GM18505 (cell line): ENCODE measurements at regions not wholly inside any gene's neighbourhood (a gene's known extent, or its start where the extent isn't known, plus 50 kb on each side); places are given as distances from the start of the nearest gene placed in this dataset.

Source experiments
- ATAC-seq: cut with Tn5 transposase; IDR thresholded peaks from one replicate; pipeline ENCODE4 v1.9.1; 2021; ENCODE audit not compliant: unreplicated experiment
- POLR2A ChIP-seq: IDR thresholded peaks from 4 replicates; pipeline ENCODE4 v1.6.1; 2011; ENCODE audit warnings: borderline replicate concordance; ENCODE audit not compliant: insufficient read depth, insufficient read length; ENCODE audit errors: extremely low read depth

DNA sequence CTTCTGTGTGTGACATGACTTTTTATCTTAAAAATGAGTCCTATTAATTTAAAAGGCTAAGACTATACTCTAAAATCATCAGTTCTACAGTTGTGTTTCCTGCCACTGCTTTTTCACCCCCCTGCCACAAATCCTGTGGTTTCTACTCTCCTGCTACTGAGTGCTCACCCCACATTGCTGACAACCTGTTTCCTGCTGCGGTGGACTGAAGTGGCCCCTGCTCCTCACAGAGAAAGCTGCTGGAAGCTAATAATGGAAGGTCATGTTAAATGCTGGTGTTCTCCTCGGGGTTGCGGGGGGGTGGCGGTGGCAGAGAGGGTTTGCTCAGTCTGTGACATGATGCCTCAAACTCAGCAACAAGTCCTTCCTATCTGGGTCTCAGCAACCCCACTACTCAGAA is 113.2 kb upstream of the INHBA start:
- peak; percentile 72 for ATAC-seq
- no peak for TF ChIP-seq POLR2A

- ATAC-seq, result no peak
- TF ChIP-seq POLR2A, result no peak
These were observed 112.0 kb upstream of the INHBA start for GRCh38 chr7:41814888-41815287.

DNA sequence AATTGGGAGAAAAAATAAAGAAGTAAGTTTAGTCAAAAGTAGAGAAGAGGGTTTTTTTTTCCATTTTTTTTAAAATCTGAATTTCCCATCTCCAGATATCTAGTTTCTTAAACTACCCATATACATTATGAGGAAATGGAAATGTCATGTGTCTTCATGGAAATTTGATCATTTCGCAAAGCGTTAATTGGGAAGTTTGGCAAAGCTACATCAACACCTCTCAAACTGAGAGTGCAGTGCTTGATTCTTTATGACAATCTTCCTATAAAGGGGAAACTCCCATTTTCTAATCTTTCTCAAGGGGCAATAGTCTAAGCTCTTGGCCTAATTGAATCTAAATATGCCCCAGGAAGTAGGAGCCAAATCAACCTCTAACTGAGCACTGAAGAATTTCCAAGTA is 110.4 kb upstream of the INHBA start:
- no peak for ATAC-seq
- TF ChIP-seq POLR2A, result no peak

DNA sequence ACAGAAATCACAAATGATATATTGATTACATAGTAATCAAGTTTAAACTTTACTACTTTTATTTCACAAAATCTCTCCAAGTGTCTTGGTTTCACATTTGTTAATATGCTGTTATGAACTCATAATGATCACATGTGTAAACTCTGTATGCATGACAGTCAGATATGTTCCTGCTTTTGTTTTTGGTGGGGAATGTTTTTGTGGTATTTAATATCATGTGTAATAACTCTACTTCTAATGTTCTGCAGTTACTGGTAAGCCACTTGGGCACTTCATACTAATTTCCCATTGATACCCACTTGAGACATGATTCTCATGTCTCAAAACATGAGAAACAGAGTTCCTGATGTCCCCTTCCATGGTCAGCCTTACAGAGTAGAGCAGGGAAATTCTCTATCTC is 109.1 kb upstream of the INHBA start:
- ATAC-seq, result no peak
- TF ChIP-seq POLR2A, result no peak

DNA sequence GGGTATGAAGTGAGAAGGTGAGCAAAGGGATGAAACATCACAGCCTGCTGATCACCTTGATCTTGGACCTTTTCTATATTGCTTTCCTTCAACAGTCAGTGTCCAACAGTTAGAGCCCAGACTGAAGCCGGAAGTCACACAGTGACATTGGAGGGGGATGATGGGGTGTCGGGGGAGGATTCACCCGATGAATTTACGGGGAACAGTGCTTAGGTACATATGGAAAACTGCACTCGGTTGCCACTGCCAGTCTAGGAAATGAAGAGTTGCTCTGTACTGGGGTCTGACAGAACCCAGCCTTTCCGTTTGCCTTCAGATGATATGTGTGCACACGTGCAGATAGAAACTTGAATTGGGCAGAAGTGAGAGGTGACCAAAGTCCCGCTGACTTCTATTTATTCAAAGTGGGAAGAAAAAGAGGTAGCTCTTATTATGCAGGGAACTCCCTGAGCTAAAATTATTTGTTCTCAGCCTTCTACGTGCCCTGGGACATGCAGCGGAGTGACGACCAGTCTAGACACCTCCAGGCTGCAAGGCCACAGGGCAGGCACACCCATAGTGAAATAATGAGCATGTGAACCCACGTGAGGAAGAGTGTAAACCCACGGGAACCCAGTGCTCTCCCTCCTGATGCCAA is 107.2 kb upstream of the INHBA start:
- ATAC-seq, result peak; percentile 90
- TF ChIP-seq POLR2A, result no peak

GRCh38 chr7:41809529-41809939 is 106.6 kb upstream of the INHBA start:
- ATAC-seq, result no peak
- no peak for TF ChIP-seq POLR2A

GRCh38 chr7:41809116-41809515 is 106.2 kb upstream of the INHBA start:
- no peak for ATAC-seq
- TF ChIP-seq POLR2A, result no peak

GRCh38 chr7:41808541-41808940 is 105.7 kb upstream of the INHBA start:
- no peak for TF ChIP-seq POLR2A

DNA sequence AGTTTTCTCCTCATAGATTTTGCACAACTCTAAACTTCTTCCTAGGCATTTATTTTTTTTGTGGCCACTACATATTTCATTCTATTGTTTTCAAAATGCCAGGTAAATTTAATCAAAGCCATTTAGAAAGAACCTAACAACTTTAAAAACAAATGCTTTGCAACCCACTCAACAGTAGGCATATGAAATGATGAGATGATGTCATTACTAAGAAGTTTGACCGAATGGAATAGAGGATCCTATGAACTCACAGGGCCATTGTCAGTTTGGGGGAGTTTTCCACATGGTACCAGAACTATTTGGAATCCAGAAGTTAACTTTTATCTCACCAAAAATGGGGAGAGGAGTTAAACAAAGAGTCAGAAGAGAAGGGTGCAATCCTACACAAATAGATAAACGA is 100.7 kb upstream of the INHBA start:
- ATAC-seq, result no peak
- TF ChIP-seq POLR2A, result no peak

More at GRCh38 chr7:41808541-41808940, 105.7 kb upstream of the INHBA start:
- ATAC-seq, result no peak

DNA sequence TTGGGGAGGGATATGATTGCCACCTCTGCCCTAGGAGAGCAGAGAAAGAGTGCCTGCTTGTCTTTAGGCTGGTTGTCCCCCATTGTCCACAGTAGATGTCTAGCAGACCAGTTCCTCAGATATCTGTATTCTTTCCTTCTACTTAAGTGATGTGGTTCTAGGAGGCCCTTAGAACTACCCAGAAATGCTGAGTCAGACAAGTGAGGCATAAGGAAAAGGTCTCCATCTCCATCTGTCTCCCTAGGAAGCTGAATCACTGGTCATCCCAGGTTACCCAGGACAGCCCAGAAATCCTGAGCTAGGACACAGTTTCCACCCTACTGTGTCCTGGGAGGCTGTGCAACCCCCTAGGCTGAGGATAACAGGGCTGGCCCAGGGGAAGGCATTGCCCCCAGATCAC is 93.4 kb upstream of the INHBA start:
- no peak for TF ChIP-seq POLR2A
- no peak for ATAC-seq

DNA sequence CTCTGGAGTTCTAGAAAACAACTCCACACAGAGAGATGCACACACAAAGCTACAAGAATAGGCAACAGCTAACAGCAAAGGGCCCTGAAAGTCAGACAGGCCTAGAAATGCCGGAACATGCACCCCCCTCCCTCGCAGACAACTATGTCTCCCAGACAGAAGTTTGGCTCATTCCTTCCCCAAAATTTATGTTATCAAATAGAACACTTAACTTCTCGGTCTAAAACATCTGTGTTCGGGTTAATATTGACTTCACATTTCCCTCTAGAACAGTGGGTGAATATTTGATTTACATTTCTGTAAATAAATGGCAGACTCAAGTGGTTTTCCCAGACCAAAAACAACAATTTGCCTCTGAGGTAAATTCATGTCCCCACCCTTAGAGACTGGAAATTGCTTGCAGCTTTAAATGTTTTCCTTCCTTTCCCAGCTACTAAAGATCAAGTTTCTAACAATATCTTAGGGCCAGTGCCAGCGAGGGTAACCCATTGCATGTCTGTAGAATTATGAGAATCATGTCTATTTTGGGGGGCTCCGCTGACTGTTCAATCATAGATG is 92.5 kb upstream of the INHBA start:
- no peak for ATAC-seq
- TF ChIP-seq POLR2A, result no peak

- TF ChIP-seq POLR2A, result no peak
- ATAC-seq, result no peak
These were observed 90.7 kb upstream of the INHBA start for GRCh38 chr7:41793556-41793955.

- TF ChIP-seq POLR2A, result no peak
- no peak for ATAC-seq
These were observed 89.2 kb upstream of the INHBA start for GRCh38 chr7:41792120-41792519.

DNA sequence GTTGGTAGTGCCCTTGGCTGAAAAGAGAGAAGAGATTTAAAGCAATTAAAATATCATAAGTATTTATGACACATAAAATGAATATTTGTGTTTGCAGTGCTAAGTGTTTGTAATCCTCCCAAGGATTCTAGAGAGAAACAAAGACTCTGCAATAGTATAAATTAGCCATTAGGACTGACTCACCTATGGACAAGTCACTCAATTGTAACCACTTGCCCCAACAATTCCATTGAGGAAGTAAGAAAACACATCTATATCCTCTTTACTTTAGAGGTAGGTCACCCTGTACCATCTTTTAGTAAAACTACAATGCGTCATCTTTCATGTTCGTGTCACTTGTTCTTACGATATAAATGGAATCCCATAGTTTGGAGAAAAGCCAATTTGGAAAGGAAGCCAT is 85.7 kb upstream of the INHBA start:
- TF ChIP-seq POLR2A, result no peak
- ATAC-seq, result no peak
